Activated CD4-positive, alpha-beta T cell treated with anti-CD3 and anti-CD28 coated beads for 1 hour (primary cell): ENCODE measurements at regions not wholly inside any gene's neighbourhood (a gene's known extent, or its start where the extent isn't known, plus 50 kb on each side); places are given as distances from the start of the nearest gene placed in this dataset.
"Not testable (repeated sequence)": the region's sequence is repeated elsewhere in the genome, so short reads cannot be mapped to it uniquely, and the experiment has no call there.

Experiments
- DNase-seq: peaks from one replicate; pipeline ENCODE4 v3.0.0-alpha.2; 2020

- no peak for DNase-seq
Measured at GRCh38 chr6:15754035-15754705, 91.3 kb upstream of the DTNBP1 start.

- DNase-seq = no peak
Measured at GRCh38 chr6:15752820-15753219, 90.0 kb upstream of the DTNBP1 start.

GRCh38 chr6:15751721-15752350 lies 89.0 kb upstream of the DTNBP1 start:
- DNase-seq = no peak

- DNase-seq = no peak
Measured at GRCh38 chr6:15748341-15748740, 85.5 kb upstream of the DTNBP1 start.

- DNase-seq = no peak
Measured at GRCh38 chr6:15747354-15747883, 84.6 kb upstream of the DTNBP1 start.

- no peak for DNase-seq
Measured at GRCh38 chr6:15745781-15746180, 83.0 kb upstream of the DTNBP1 start.

GRCh38 chr6:15744818-15745402 lies 82.1 kb upstream of the DTNBP1 start:
- no peak for DNase-seq

GRCh38 chr6:15742013-15742412 lies 79.2 kb upstream of the DTNBP1 start:
- not testable (repeated sequence) for DNase-seq

GRCh38 chr6:15741405-15741804 lies 78.6 kb upstream of the DTNBP1 start:
- no peak for DNase-seq

- DNase-seq = no peak
Measured at GRCh38 chr6:15739867-15740266, 77.0 kb upstream of the DTNBP1 start.

GRCh38 chr6:15739353-15739752 lies 76.5 kb upstream of the DTNBP1 start:
- no peak for DNase-seq

GRCh38 chr6:15738195-15738594 lies 75.4 kb upstream of the DTNBP1 start:
- DNase-seq = not testable (repeated sequence)

GRCh38 chr6:15736297-15736696 lies 73.5 kb upstream of the DTNBP1 start:
- DNase-seq = no peak

- DNase-seq = no peak
Measured at GRCh38 chr6:15735567-15736265, 72.9 kb upstream of the DTNBP1 start.

- no peak for DNase-seq
Measured at GRCh38 chr6:15734118-15734897, 71.5 kb upstream of the DTNBP1 start.

- DNase-seq = no peak
Measured at GRCh38 chr6:15730922-15731321, 68.1 kb upstream of the DTNBP1 start.

GRCh38 chr6:15730442-15730841 lies 67.6 kb upstream of the DTNBP1 start:
- DNase-seq = no peak

GRCh38 chr6:15722731-15723130 lies 59.9 kb upstream of the DTNBP1 start:
- DNase-seq = no peak

GRCh38 chr6:15716889-15717288 lies 54.1 kb upstream of the DTNBP1 start:
- DNase-seq = no peak

- DNase-seq = no peak
Measured at GRCh38 chr6:15715851-15716250, 53.0 kb upstream of the DTNBP1 start.

- no peak for DNase-seq
Measured at GRCh38 chr6:15715060-15715459, 52.2 kb upstream of the DTNBP1 start.

- no peak for DNase-seq
Measured at GRCh38 chr6:15714658-15715057, 51.8 kb upstream of the DTNBP1 start.

- DNase-seq = no peak
Measured at GRCh38 chr6:15713325-15713724, 50.5 kb upstream of the DTNBP1 start.
